ENCODE measurements at regions not wholly inside any gene's neighbourhood (a gene's known extent, or its start where the extent isn't known, plus 50 kb on each side); places are given as distances from the start of the nearest gene placed in this dataset.

DNA sequence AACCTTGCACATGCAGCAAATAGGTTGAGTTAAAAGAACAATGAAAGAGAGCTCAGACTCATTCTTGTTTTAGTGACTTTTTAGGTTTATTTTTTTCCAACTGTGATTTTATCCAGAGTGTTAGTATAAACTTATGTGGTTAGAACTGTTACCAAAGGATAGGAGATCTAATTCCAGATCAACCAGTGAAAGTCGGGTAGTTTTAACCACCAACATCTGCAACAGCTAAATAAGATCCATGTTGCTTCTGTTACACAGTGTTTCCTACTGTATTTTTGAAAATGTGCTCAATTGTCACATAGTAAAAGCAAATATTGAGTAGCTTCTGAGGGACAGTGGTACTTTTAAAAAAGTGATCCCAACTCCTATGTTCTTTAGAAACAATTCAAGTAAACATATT lies 53.9 kb upstream of the ARGLU1 start:
- no peak for DNase-seq (ENCODE audit: extremely low read depth in 1 of 2, low read depth in 1 of 2)

GRCh38 chr13:106619688-106620555 lies 52.0 kb upstream of the ARGLU1 start:
- DNase-seq (ENCODE audit: extremely low read depth in 1 of 2, low read depth in 1 of 2): no peak
